Esophagus muscularis mucosa (tissue), 4 donors: ENCODE measurements at regions not wholly inside any gene's neighbourhood (a gene's known extent, or its start where the extent isn't known, plus 50 kb on each side); places are given as distances from the start of the nearest gene placed in this dataset.

Experiments
- DNase-seq: peaks from one replicate; pipeline ENCODE4 v3.0.0-alpha.2; 2017; ENCODE audit errors: extremely low spot score
- H3K27ac ChIP-seq, 4 donors: fragments of 200-600 bp; sonication (generic); replicated peaks in 1 of 4; 1 replicate in 3 of 4; 2 replicates in 1 of 4; pipeline ENCODE4 v1.5.1; 2016 to 2019; ENCODE audit warnings: mild to moderate bottlenecking in 1 of 4
- H3K27me3 ChIP-seq, 4 donors: fragments of 200-600 bp; sonication (generic); one replicate each; pipeline versions ENCODE4 v1.5.1 to v1.6.0; 2016 to 2019
- H3K36me3 ChIP-seq, 4 donors: fragments of 200-600 bp; sonication (generic); one replicate each; pipeline ENCODE4 v1.5.1; 2016 to 2019
- H3K4me1 ChIP-seq, 4 donors: fragments of 200-600 bp; sonication (generic); one replicate each; pipeline ENCODE4 v1.5.1; 2016 to 2019
- H3K4me3 ChIP-seq, 4 donors: fragments of 200-600 bp; sonication (generic); 1 replicate in 2 of 4; 2 replicates in 2 of 4; pipeline ENCODE4 v1.5.1; 2016 to 2019; ENCODE audit warnings: mild to moderate bottlenecking in 4 of 4, moderate library complexity in 1 of 4
- H3K9me3 ChIP-seq, 4 donors: fragments of 200-600 bp; sonication (generic); 1 replicate in 3 of 4; 2 replicates in 1 of 4; pipeline ENCODE4 v1.5.1; 2016 to 2019
- CTCF ChIP-seq, 3 experiments: fragments of 200-600 bp in 2 of 3; fragments of 450-650 bp in 1 of 3; sonication (generic) in 2 of 3; IDR thresholded peaks; one replicate each; pipeline ENCODE4 v1.5.1; 2017 to 2019; ENCODE audit warnings: antibody characterized with exemption in 3 of 3, mild to moderate bottlenecking in 2 of 3, moderate library complexity in 1 of 3
- EP300 ChIP-seq: sonication (generic); formaldehyde crosslinking; IDR thresholded peaks from one replicate; pipeline ENCODE4 v1.6.1; 2017; ENCODE audit warnings: antibody characterized with exemption
- POLR2A ChIP-seq: fragments of 450-650 bp; IDR thresholded peaks from one replicate; pipeline ENCODE4 v1.6.1; 2017; ENCODE audit warnings: antibody characterized with exemption, moderate library complexity, mild to moderate bottlenecking, low read depth
- POLR2AphosphoS5 ChIP-seq, 2 donors: sonication (generic); formaldehyde crosslinking; IDR thresholded peaks; one replicate each; pipeline ENCODE4 v1.6.1; 2017; ENCODE audit warnings: antibody characterized with exemption in 2 of 2
- WGBS: methylation state at CpG from one replicate; pipeline ENCODE4 v1.1.5; 2018; 5-methylcytosine and 5-hydroxymethylcytosine counted together
- intact Hi-C: fragments of 100-400 bp; cut with DNase I; formaldehyde crosslinking; loops from one replicate; pipeline ENCODE4 v1.15.1; 2023

- intact Hi-C loops: no loop called here
- DNase-seq: no peak
- Histone ChIP-seq H3K27ac (no peak overlapping the region), H3K9me3 (no peaks in the 10 kb centered on the region), H3K36me3 (no peaks in the 10 kb centered on the region), H3K4me3 (no peak overlapping the region), H3K27me3 (peaks cover 0 to 6% (median 0%) of the 10 kb centered on the region in 4 donors), H3K4me1 (no peaks in the 10 kb centered on the region)
- WGBS: 82% methylated on average over 2 of the region's 2 CpGs
- TF ChIP-seq CTCF (IDR thresholded peaks at IDR 0.05) (no peak), POLR2AphosphoS5 (IDR thresholded peaks at IDR 0.05) (no peak), POLR2A (no peak), EP300 (no peak)
Observed at GRCh38 chr3:137083332-137083731, 125.5 kb downstream of the IL20RB start.

- peaks cover 0 to 6% (median 0%) of the 10 kb centered on the region in 4 donors for H3K27me3 ChIP-seq
- TF ChIP-seq CTCF (IDR thresholded peaks at IDR 0.05) (no peak), POLR2A (no peak), POLR2AphosphoS5 (IDR thresholded peaks at IDR 0.05) (no peak), EP300 (no peak)
- intact Hi-C loops: no loop called here
- no peak overlapping the region for H3K4me3 ChIP-seq
- H3K9me3 ChIP-seq: no peaks in the 10 kb centered on the region
- no peaks in the 10 kb centered on the region for H3K36me3 ChIP-seq
- DNase-seq: no peak
- H3K4me1 ChIP-seq: no peaks in the 10 kb centered on the region
- no peak overlapping the region for H3K27ac ChIP-seq
- 69% methylated on average over 4 of the region's 4 CpGs for WGBS
Observed at GRCh38 chr3:137084586-137084985, 126.8 kb downstream of the IL20RB start.

GRCh38 chr3:137097386-137097785 is 139.6 kb downstream of the IL20RB start:
- TF ChIP-seq POLR2A (no peak), EP300 (no peak), CTCF (IDR thresholded peaks at IDR 0.05) (no peak), POLR2AphosphoS5 (IDR thresholded peaks at IDR 0.05) (no peak)
- intact Hi-C loops: no loop called here
- H3K9me3 ChIP-seq: peaks cover 0 to 4% (median 0%) of the 10 kb centered on the region in 4 donors
- peaks cover 0 to 3% (median 0%) of the 10 kb centered on the region in 4 donors for H3K4me1 ChIP-seq
- no peak overlapping the region for H3K27ac ChIP-seq
- DNase-seq: no peak
- H3K36me3 ChIP-seq: no peaks in the 10 kb centered on the region
- no peak overlapping the region for H3K4me3 ChIP-seq
- 61% methylated on average over 3 of the region's 3 CpGs for WGBS
- peaks cover 0 to 15% (median 0%) of the 10 kb centered on the region in 4 donors for H3K27me3 ChIP-seq

- peak; percentile 66 for DNase-seq
- 78% methylated on average over 5 of the region's 5 CpGs for WGBS
- Histone ChIP-seq H3K9me3 (peaks cover 0 to 4% (median 0%) of the 10 kb centered on the region in 4 donors), H3K36me3 (no peaks in the 10 kb centered on the region), H3K27ac (no peak overlapping the region), H3K4me1 (peaks cover 0 to 3% (median 0%) of the 10 kb centered on the region in 4 donors), H3K27me3 (peaks cover 0 to 15% (median 0%) of the 10 kb centered on the region in 4 donors), H3K4me3 (no peak overlapping the region)
- TF ChIP-seq CTCF (IDR thresholded peaks at IDR 0.05) (no peak), POLR2A (no peak), POLR2AphosphoS5 (IDR thresholded peaks at IDR 0.05) (no peak), EP300 (no peak)
- intact Hi-C loops: no loop called here
Observed at GRCh38 chr3:137097852-137098251, 140.1 kb downstream of the IL20RB start.
